ENCODE measurements at regions not wholly inside any gene's neighbourhood (a gene's known extent, or its start where the extent isn't known, plus 50 kb on each side); places are given as distances from the start of the nearest gene placed in this dataset.
"Not testable (repeated sequence)": the region's sequence is repeated elsewhere in the genome, so short reads cannot be mapped to it uniquely, and the experiment has no call there.

- no peak for ATAC-seq (ENCODE audit: poor library complexity)
- no peaks in the 10 kb centered on the region for H3K27me3 ChIP-seq (ENCODE audit: control insufficient read depth in 1 of 2, insufficient read depth in 2 of 2, low read length in 2 of 2)
- Mint-ChIP-seq H3K36me3 (ENCODE audit: low read depth) (no peaks in the 10 kb centered on the region), H3K4me1 (ENCODE audit: low read depth) (no peaks in the 10 kb centered on the region), H3K9me3 (peaks cover 10% of the 10 kb centered on the region), H3K27ac (no peak overlapping the region), H3K4me3 (no peak overlapping the region), H3K27me3 (no peaks in the 10 kb centered on the region)
- no peak for TF ChIP-seq CTCF (IDR thresholded peaks at IDR 0.05)
- H3K36me3 ChIP-seq (ENCODE audit: insufficient read depth, low read length), result no peaks in the 10 kb centered on the region
- H3K4me3 ChIP-seq (ENCODE audit: low read length), result no peak overlapping the region
- no peak overlapping the region for H3K27ac ChIP-seq (ENCODE audit: low read depth in 1 of 2, low read length in 2 of 2)
- no peaks in the 10 kb centered on the region for H3K4me1 ChIP-seq (ENCODE audit: insufficient read depth, low read length)
- no peak for DNase-seq
- CTCF ChIA-PET, result no interaction called here
- POLR2A ChIA-PET, result no interaction called here
- no peaks in the 10 kb centered on the region for H3K9me3 ChIP-seq (ENCODE audit: control insufficient read depth in 1 of 2, insufficient read depth in 1 of 2, low read length in 2 of 2)
- intact Hi-C loops (cut with DNase I, micrococcal nuclease), result no loop called here
Measured at GRCh38 chr5:124986667-124987066, 240.2 kb upstream of the ZNF608 start.

DNA sequence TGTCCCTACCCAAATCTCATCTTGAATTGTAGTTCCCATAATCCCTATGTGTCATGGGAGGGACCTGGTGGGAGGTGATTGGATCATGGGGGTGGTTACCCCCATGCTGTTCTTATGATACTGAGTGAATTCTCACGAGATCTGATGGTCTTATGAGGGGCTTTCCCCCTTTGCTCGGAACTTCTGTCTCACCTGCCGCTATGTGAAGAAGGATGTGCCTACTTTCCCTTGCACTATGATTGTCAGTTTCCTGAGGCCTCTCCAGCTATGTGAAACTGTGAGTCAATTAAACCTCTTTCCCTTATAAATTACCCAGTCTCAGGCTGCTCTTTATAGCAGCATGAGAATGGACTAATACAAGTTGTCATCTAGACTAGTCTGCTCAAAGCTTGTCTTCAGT is 241.3 kb upstream of the ZNF608 start:
- H3K27ac Mint-ChIP-seq; POLR2A ChIA-PET; H3K4me3 Mint-ChIP-seq; H3K27me3 Mint-ChIP-seq; H3K4me1 ChIP-seq (ENCODE audit: insufficient read depth, low read length); H3K9me3 ChIP-seq (ENCODE audit: control insufficient read depth in 1 of 2, insufficient read depth in 1 of 2, low read length in 2 of 2); CTCF ChIA-PET; H3K27ac ChIP-seq (ENCODE audit: low read depth in 1 of 2, low read length in 2 of 2); H3K4me1 Mint-ChIP-seq (ENCODE audit: low read depth); DNase-seq; intact Hi-C loops (cut with DNase I, micrococcal nuclease); H3K27me3 ChIP-seq (ENCODE audit: control insufficient read depth in 1 of 2, insufficient read depth in 2 of 2, low read length in 2 of 2); H3K36me3 Mint-ChIP-seq (ENCODE audit: low read depth); H3K36me3 ChIP-seq (ENCODE audit: insufficient read depth, low read length); ATAC-seq (ENCODE audit: poor library complexity); H3K4me3 ChIP-seq (ENCODE audit: low read length): not testable (repeated sequence)
- H3K9me3 Mint-ChIP-seq, result peaks cover 10% of the 10 kb centered on the region

DNA sequence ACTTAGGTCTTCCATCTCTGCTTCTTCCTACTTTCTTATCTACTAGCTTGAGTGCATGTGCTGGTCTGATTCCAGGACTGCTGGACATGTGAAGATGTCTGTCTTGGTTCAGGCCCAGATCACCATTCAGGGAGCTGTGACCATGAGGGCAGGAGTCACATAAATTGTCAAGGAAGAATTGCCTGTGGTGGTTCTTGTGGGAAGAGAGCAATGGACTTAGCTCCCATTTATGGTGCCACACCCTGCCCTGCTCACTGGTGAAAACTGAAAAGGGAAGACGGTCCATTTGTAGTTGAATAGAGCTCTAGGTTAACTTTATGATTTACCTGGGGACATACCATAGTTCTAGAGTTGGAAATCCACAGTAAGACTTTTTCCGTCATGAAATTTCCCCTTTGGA is 244.3 kb upstream of the ZNF608 start:
- H3K27ac ChIP-seq (ENCODE audit: low read depth in 1 of 2, low read length in 2 of 2), result no peak overlapping the region
- H3K9me3 ChIP-seq (ENCODE audit: control insufficient read depth in 1 of 2, insufficient read depth in 1 of 2, low read length in 2 of 2), result no peaks in the 10 kb centered on the region
- H3K4me3 ChIP-seq (ENCODE audit: low read length), result no peak overlapping the region
- intact Hi-C loops (cut with DNase I, micrococcal nuclease), result no loop called here
- H3K36me3 Mint-ChIP-seq (ENCODE audit: low read depth), result no peaks in the 10 kb centered on the region
- no peak for TF ChIP-seq CTCF (IDR thresholded peaks at IDR 0.05)
- H3K36me3 ChIP-seq (ENCODE audit: insufficient read depth, low read length), result no peaks in the 10 kb centered on the region
- ChIA-PET POLR2A (no interaction called here), CTCF (no interaction called here)
- no peak overlapping the region for H3K27ac Mint-ChIP-seq
- H3K4me3 Mint-ChIP-seq, result no peak overlapping the region
- no peaks in the 10 kb centered on the region for H3K4me1 Mint-ChIP-seq (ENCODE audit: low read depth)
- ATAC-seq (ENCODE audit: poor library complexity) (no peak), DNase-seq (no peak)
- H3K27me3 ChIP-seq (ENCODE audit: control insufficient read depth in 1 of 2, insufficient read depth in 2 of 2, low read length in 2 of 2), result no peaks in the 10 kb centered on the region
- H3K27me3 Mint-ChIP-seq, result no peaks in the 10 kb centered on the region
- peaks cover 10% of the 10 kb centered on the region for H3K9me3 Mint-ChIP-seq
- H3K4me1 ChIP-seq (ENCODE audit: insufficient read depth, low read length), result no peaks in the 10 kb centered on the region

- no peaks in the 10 kb centered on the region for H3K27me3 ChIP-seq (ENCODE audit: control insufficient read depth in 1 of 2, insufficient read depth in 2 of 2, low read length in 2 of 2)
- Mint-ChIP-seq H3K27ac (no peak overlapping the region), H3K4me1 (ENCODE audit: low read depth) (no peaks in the 10 kb centered on the region), H3K27me3 (no peaks in the 10 kb centered on the region), H3K36me3 (ENCODE audit: low read depth) (no peaks in the 10 kb centered on the region), H3K9me3 (no peaks in the 10 kb centered on the region), H3K4me3 (no peak overlapping the region)
- ChIA-PET CTCF (no interaction called here), POLR2A (no interaction called here)
- H3K4me1 ChIP-seq (ENCODE audit: insufficient read depth, low read length), result no peaks in the 10 kb centered on the region
- TF ChIP-seq CTCF (IDR thresholded peaks at IDR 0.05), result no peak
- ATAC-seq (ENCODE audit: poor library complexity) (no peak), DNase-seq (no peak)
- no peaks in the 10 kb centered on the region for H3K36me3 ChIP-seq (ENCODE audit: insufficient read depth, low read length)
- H3K9me3 ChIP-seq (ENCODE audit: control insufficient read depth in 1 of 2, insufficient read depth in 1 of 2, low read length in 2 of 2), result peaks cover 0 to 3% of the 10 kb centered on the region in 2 experiments
- no peak overlapping the region for H3K4me3 ChIP-seq (ENCODE audit: low read length)
- intact Hi-C loops (cut with DNase I, micrococcal nuclease), result no loop called here
- H3K27ac ChIP-seq (ENCODE audit: low read depth in 1 of 2, low read length in 2 of 2), result no peak overlapping the region
Measured at GRCh38 chr5:124995421-124995820, 249.0 kb upstream of the ZNF608 start.

All from CD4-positive, alpha-beta T cell (primary cell).